Osteocyte (in vitro differentiated cells): ENCODE measurements at regions not wholly inside any gene's neighbourhood (a gene's known extent, or its start where the extent isn't known, plus 50 kb on each side); places are given as distances from the start of the nearest gene placed in this dataset.
"Not testable (repeated sequence)": the region's sequence is repeated elsewhere in the genome, so short reads cannot be mapped to it uniquely, and the experiment has no call there.

ENCODE experiments used
- DNase-seq: peaks from one replicate; pipeline ENCODE4 v3.0.0; 2021; ENCODE audit warnings: mixed read lengths; ENCODE audit not compliant: unreplicated experiment; ENCODE audit errors: extremely low spot score
- H3K27ac Mint-ChIP-seq: one replicate; pipeline ENCODE4 v1.8.0; 2021; ENCODE audit warnings: mild to moderate bottlenecking, mixed read lengths; ENCODE audit not compliant: unreplicated experiment
- H3K27me3 Mint-ChIP-seq: one replicate; pipeline ENCODE4 v1.8.0; 2021; ENCODE audit warnings: mixed read lengths; ENCODE audit not compliant: unreplicated experiment
- H3K36me3 Mint-ChIP-seq: one replicate; pipeline ENCODE4 v1.8.0; 2021; ENCODE audit warnings: mixed read lengths; ENCODE audit not compliant: unreplicated experiment
- H3K4me1 Mint-ChIP-seq: one replicate; pipeline ENCODE4 v1.8.0; 2021; ENCODE audit warnings: mixed read lengths; ENCODE audit not compliant: unreplicated experiment
- H3K4me3 Mint-ChIP-seq: one replicate; pipeline ENCODE4 v1.8.0; 2021; ENCODE audit warnings: mild to moderate bottlenecking, moderate library complexity, mixed read lengths; ENCODE audit not compliant: unreplicated experiment
- H3K9me3 Mint-ChIP-seq: one replicate; pipeline ENCODE4 v1.8.0; 2021; ENCODE audit warnings: mixed read lengths; ENCODE audit not compliant: unreplicated experiment
- CTCF ChIP-seq: fragments of 200-600 bp; sonication (generic); IDR thresholded peaks from 2 replicates; pipeline ENCODE4 v1.5.0; 2021; ENCODE audit warnings: antibody characterized with exemption, mild to moderate bottlenecking, moderate library complexity

DNA sequence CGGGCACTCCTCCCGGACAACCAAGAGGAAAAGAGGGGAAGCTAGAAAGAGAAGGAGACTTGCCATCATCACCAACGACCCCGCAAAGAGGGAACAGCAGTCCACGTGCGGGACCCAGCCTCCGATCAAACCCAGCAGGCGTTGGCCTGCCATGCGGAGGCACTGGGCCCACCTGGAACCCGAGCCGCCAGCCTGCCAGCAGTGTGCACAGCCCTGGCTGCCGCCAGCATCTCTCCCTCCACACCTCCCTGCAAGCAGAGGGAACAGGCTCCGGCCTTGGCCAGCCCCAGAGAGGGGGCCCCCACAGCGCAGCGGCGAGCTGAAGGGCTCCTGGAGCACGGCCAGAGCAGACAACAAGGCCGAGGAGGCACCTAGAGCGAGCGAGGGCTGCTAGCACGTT lies 1244.7 kb upstream of the B3GALT2 start:
- H3K27me3 Mint-ChIP-seq, result no peaks in the 10 kb centered on the region
- TF ChIP-seq CTCF, result no peak
- H3K4me3 Mint-ChIP-seq, result no peak overlapping the region
- no peaks in the 10 kb centered on the region for H3K9me3 Mint-ChIP-seq
- no peak overlapping the region for H3K27ac Mint-ChIP-seq
- H3K36me3 Mint-ChIP-seq, result no peaks in the 10 kb centered on the region
- no peaks in the 10 kb centered on the region for H3K4me1 Mint-ChIP-seq
- DNase-seq, result no peak

- Mint-ChIP-seq H3K9me3 (peaks cover 7% of the 10 kb centered on the region), H3K36me3 (no peaks in the 10 kb centered on the region), H3K4me1 (no peaks in the 10 kb centered on the region), H3K27me3 (no peaks in the 10 kb centered on the region), H3K27ac (no peak overlapping the region), H3K4me3 (no peak overlapping the region)
- no peak for TF ChIP-seq CTCF
- no peak for DNase-seq
These were observed 1234.3 kb upstream of the B3GALT2 start for GRCh38 chr1:194420706-194421105.

GRCh38 chr1:194419721-194420120 lies 1233.3 kb upstream of the B3GALT2 start:
- H3K9me3 Mint-ChIP-seq, result peaks cover 10% of the 10 kb centered on the region
- DNase-seq, result no peak
- no peaks in the 10 kb centered on the region for H3K27me3 Mint-ChIP-seq
- H3K36me3 Mint-ChIP-seq, result peaks cover 2% of the 10 kb centered on the region
- H3K4me1 Mint-ChIP-seq, result no peaks in the 10 kb centered on the region
- no peak for TF ChIP-seq CTCF
- no peak overlapping the region for H3K4me3 Mint-ChIP-seq
- H3K27ac Mint-ChIP-seq, result no peak overlapping the region

GRCh38 chr1:194410756-194411155 lies 1224.3 kb upstream of the B3GALT2 start:
- peaks cover 2% of the 10 kb centered on the region for H3K36me3 Mint-ChIP-seq
- DNase-seq, result no peak
- H3K27ac Mint-ChIP-seq, result no peak overlapping the region
- peaks cover 6% of the 10 kb centered on the region for H3K4me1 Mint-ChIP-seq
- H3K9me3 Mint-ChIP-seq, result peaks cover 16% of the 10 kb centered on the region
- H3K27me3 Mint-ChIP-seq, result no peaks in the 10 kb centered on the region
- H3K4me3 Mint-ChIP-seq, result no peak overlapping the region
- TF ChIP-seq CTCF, result no peak

GRCh38 chr1:194407238-194407637 lies 1220.8 kb upstream of the B3GALT2 start:
- not testable (repeated sequence) for DNase-seq, H3K36me3 Mint-ChIP-seq, H3K27me3 Mint-ChIP-seq, H3K4me3 Mint-ChIP-seq, H3K4me1 Mint-ChIP-seq, H3K27ac Mint-ChIP-seq, H3K9me3 Mint-ChIP-seq

DNA sequence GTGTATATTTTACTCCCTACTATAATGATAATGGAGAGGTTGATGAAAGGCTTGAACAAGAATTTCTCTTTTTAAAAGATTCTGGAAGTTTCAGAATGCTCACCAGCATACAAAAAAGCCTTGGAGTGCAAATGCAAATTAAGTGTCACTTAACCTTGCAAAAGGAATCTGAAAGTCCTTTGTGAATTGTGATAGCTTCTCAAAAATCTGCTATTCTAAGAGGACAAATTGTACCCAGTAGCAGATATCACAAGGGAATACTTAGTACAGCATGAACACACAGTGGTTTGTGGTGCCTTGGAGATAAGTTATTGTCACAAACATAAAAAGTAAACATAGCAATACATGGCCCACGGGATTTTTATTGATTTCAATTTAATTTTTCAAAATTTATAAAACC lies 1208.3 kb upstream of the B3GALT2 start:
- H3K27me3 Mint-ChIP-seq, result no peaks in the 10 kb centered on the region
- no peaks in the 10 kb centered on the region for H3K4me1 Mint-ChIP-seq
- no peak overlapping the region for H3K27ac Mint-ChIP-seq
- peaks cover 13% of the 10 kb centered on the region for H3K9me3 Mint-ChIP-seq
- no peak for TF ChIP-seq CTCF
- no peak for DNase-seq
- H3K36me3 Mint-ChIP-seq, result no peaks in the 10 kb centered on the region
- no peak overlapping the region for H3K4me3 Mint-ChIP-seq
